Hepatocyte (in vitro differentiated cells): ENCODE measurements at regions not wholly inside any gene's neighbourhood (a gene's known extent, or its start where the extent isn't known, plus 50 kb on each side); places are given as distances from the start of the nearest gene placed in this dataset.
"Not testable (repeated sequence)": the region's sequence is repeated elsewhere in the genome, so short reads cannot be mapped to it uniquely, and the experiment has no call there.

Experiments used
- DNase-seq: peaks from one replicate; pipeline ENCODE4 v3.0.0-alpha.2; 2016; ENCODE audit warnings: low spot score
- H2AFZ ChIP-seq: fragments of 200-600 bp; sonication (generic); 2 replicates; pipeline ENCODE4 v1.6.0; 2016; ENCODE audit warnings: antibody characterized with exemption, mild to moderate bottlenecking
- H3K27ac ChIP-seq: fragments of 200-600 bp; sonication (generic); 2 replicates; pipeline ENCODE4 v1.5.1; 2016; ENCODE audit warnings: mild to moderate bottlenecking
- H3K27me3 ChIP-seq: fragments of 200-600 bp; sonication (generic); 2 replicates; pipeline ENCODE4 v1.6.1; 2016
- H3K36me3 ChIP-seq: fragments of 200-600 bp; sonication (generic); replicated peaks from 2 replicates; pipeline ENCODE4 v1.5.1; 2016; ENCODE audit warnings: low read depth; ENCODE audit not compliant: insufficient read depth
- H3K4me1 ChIP-seq: fragments of 200-600 bp; sonication (generic); 2 replicates; pipeline ENCODE4 v1.5.1; 2016; ENCODE audit warnings: mild to moderate bottlenecking, moderate library complexity; ENCODE audit not compliant: insufficient read depth
- H3K4me2 ChIP-seq: fragments of 200-600 bp; sonication (generic); 2 replicates; pipeline ENCODE4 v1.6.0; 2016
- H3K4me3 ChIP-seq: fragments of 200-600 bp; sonication (generic); 2 replicates; pipeline ENCODE4 v1.5.1; 2016; ENCODE audit warnings: mild to moderate bottlenecking
- H3K79me2 ChIP-seq: fragments of 200-600 bp; sonication (generic); 2 replicates; pipeline ENCODE4 v1.6.0; 2017; ENCODE audit warnings: mild to moderate bottlenecking
- H3K9me2 ChIP-seq: fragments of 200-600 bp; sonication (generic); replicated peaks from 2 replicates; pipeline ENCODE4 v1.6.0; 2017; ENCODE audit warnings: mild to moderate bottlenecking; ENCODE audit not compliant: insufficient read depth
- H3K9me3 ChIP-seq: fragments of 200-600 bp; sonication (generic); 2 replicates; pipeline ENCODE4 v1.5.1; 2016; ENCODE audit warnings: low read depth, mild to moderate bottlenecking
- H4K20me1 ChIP-seq: fragments of 200-600 bp; sonication (generic); 2 replicates; pipeline ENCODE4 v1.6.0; 2016; ENCODE audit warnings: mild to moderate bottlenecking; ENCODE audit not compliant: insufficient read depth, poor library complexity, severe bottlenecking
- EZH2 ChIP-seq: fragments of 200-600 bp; sonication (generic); IDR thresholded peaks from 2 replicates; pipeline ENCODE4 v1.6.1; 2016; ENCODE audit warnings: antibody characterized with exemption, mild to moderate bottlenecking, borderline replicate concordance
- EZH2phosphoT487 ChIP-seq: fragments of 200-600 bp; sonication (generic); IDR thresholded peaks from one replicate; pipeline ENCODE4 v1.6.1; 2018; ENCODE audit warnings: antibody characterized with exemption, mild to moderate bottlenecking, low read depth, moderate library complexity; ENCODE audit not compliant: unreplicated experiment, severe bottlenecking
- WGBS: methylation state at CpG from one replicate; pipeline ENCODE4 v1.1.6; 2016; ENCODE audit warnings: low lambda C conversion rate; ENCODE audit errors: missing lambda C conversion rate; 5-methylcytosine and 5-hydroxymethylcytosine counted together
- TF ChIP-seq, protein P1 (sequence below): fragments of 200-600 bp; sonication (generic); IDR thresholded peaks from 2 replicates; pipeline ENCODE4 v1.5.1; 2016; ENCODE audit warnings: antibody characterized with exemption, mild to moderate bottlenecking; ENCODE audit not compliant: poor library complexity

DNA sequence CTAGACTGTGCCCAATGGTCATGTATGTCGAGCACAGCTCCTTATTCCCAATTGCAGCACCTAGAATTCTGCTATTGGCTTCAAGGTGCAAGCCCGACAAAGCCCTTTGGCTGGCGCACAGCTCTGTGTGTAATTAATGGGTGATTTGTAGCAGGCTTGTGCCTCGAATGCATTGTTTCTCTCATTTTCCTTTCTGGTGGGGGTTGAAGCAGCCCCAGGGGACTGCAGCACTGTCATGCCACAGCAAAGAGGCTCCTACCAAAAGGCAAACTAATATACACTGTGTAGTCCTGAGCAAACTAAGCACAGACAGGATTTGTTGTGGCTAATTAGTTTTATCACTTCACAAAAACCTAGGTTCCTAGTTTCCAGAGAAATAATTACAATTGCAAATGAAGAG is 898.7 kb downstream of the UQCRFS1 start:
- Histone ChIP-seq H3K4me3 (no peak overlapping the region), H3K27ac (no peak overlapping the region), H3K4me1 (no peaks in the 10 kb centered on the region), H3K36me3 (no peaks in the 10 kb centered on the region), H4K20me1 (no peaks in the 10 kb centered on the region), H3K79me2 (no peaks in the 10 kb centered on the region), H3K4me2 (no peak overlapping the region), H3K9me3 (no peaks in the 10 kb centered on the region), H2AFZ (no peak overlapping the region), H3K9me2 (no peaks in the 10 kb centered on the region), H3K27me3 (no peaks in the 10 kb centered on the region)
- no peak for DNase-seq
- WGBS: 66% methylated on average over 4 of the region's 4 CpGs
- TF ChIP-seq EZH2 (no peak), EZH2phosphoT487 (no peak)
- TF ChIP-seq, protein P1, sequence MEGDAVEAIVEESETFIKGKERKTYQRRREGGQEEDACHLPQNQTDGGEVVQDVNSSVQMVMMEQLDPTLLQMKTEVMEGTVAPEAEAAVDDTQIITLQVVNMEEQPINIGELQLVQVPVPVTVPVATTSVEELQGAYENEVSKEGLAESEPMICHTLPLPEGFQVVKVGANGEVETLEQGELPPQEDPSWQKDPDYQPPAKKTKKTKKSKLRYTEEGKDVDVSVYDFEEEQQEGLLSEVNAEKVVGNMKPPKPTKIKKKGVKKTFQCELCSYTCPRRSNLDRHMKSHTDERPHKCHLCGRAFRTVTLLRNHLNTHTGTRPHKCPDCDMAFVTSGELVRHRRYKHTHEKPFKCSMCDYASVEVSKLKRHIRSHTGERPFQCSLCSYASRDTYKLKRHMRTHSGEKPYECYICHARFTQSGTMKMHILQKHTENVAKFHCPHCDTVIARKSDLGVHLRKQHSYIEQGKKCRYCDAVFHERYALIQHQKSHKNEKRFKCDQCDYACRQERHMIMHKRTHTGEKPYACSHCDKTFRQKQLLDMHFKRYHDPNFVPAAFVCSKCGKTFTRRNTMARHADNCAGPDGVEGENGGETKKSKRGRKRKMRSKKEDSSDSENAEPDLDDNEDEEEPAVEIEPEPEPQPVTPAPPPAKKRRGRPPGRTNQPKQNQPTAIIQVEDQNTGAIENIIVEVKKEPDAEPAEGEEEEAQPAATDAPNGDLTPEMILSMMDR: no peak

DNA sequence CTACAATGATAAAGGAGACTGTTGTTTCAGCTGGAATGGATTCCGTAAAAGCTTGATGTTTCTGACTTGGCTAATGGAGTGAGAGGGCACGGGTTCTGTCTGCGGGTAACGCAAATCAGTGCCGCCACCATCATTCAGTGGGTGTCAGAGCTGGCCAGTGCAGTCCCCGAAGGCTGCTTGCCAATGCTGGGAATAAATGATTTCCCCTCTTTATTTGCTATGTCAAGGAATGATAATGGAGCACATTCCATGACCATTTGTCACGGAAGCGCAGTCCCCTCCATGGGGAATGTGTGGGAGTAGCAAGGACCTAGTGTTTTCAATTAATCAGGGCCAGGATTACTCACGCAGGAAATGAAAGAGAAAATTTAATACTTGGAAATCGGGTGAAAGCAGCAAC is 899.3 kb downstream of the UQCRFS1 start:
- no peak overlapping the region for H3K4me2 ChIP-seq
- WGBS: 80% methylated on average over 10 of the region's 10 CpGs
- no peak for DNase-seq

DNA sequence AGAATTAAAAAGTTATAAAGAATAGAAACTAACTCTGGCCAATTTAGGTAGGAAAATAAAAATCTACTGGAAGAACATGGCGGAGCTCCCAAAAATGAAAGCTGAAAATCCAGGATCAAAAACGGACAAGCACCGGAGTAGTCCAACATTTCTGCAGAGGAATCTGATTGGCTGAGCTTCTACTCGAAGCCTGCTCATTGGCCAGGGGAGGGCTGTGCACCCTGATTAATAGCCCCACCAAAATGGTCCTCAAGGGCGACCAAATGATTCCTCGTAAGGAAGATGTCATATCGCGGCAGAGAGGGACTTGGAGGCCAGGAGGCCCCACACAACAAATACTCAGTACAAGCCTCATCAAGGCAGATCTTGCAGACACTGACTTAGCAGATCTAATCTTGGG is 900.7 kb downstream of the UQCRFS1 start:
- no peaks in the 10 kb centered on the region for H3K27me3 ChIP-seq
- 94% methylated on average over 8 of the region's 8 CpGs for WGBS

More for the DNA sequence above, 899.3 kb downstream of the UQCRFS1 start:
- Histone ChIP-seq H3K36me3 (no peaks in the 10 kb centered on the region), H3K9me3 (no peaks in the 10 kb centered on the region), H2AFZ (no peak overlapping the region), H3K27ac (no peak overlapping the region), H4K20me1 (no peaks in the 10 kb centered on the region), H3K27me3 (no peaks in the 10 kb centered on the region), H3K9me2 (no peaks in the 10 kb centered on the region), H3K4me3 (no peak overlapping the region), H3K79me2 (no peaks in the 10 kb centered on the region), H3K4me1 (no peaks in the 10 kb centered on the region)
- TF ChIP-seq EZH2phosphoT487 (no peak), EZH2 (no peak)
- TF ChIP-seq, protein P1: no peak

DNA sequence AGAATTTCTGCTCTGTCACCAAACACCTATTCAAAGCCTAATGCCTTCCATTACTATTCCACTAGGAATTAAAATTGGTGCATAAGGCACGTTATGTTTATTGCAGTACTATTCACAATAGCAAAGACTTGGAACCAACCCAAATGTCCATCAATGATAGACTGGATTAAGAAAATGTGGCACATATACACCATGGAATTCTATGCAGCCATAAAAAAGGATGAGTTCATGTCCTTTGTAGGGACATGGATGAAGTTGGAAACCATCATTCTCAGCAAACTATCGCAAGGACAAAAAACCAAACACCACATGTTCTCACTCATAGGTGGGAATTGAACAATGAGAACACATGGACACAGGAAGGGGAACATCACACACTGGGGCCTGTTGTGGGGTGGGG is 902.1 kb downstream of the UQCRFS1 start:
- H3K27ac ChIP-seq, H3K4me2 ChIP-seq, H4K20me1 ChIP-seq, H3K79me2 ChIP-seq, H3K9me3 ChIP-seq, H3K27me3 ChIP-seq, H3K36me3 ChIP-seq, H2AFZ ChIP-seq, H3K9me2 ChIP-seq, H3K4me1 ChIP-seq, H3K4me3 ChIP-seq, DNase-seq: not testable (repeated sequence)
- WGBS: 84% methylated on average over 2 of the region's 2 CpGs

More for the DNA sequence above, 900.7 kb downstream of the UQCRFS1 start:
- H3K4me1 ChIP-seq: no peaks in the 10 kb centered on the region
- H3K27ac ChIP-seq: no peak overlapping the region
- H3K79me2 ChIP-seq: no peaks in the 10 kb centered on the region
- H3K9me2 ChIP-seq: no peaks in the 10 kb centered on the region
- no peaks in the 10 kb centered on the region for H3K9me3 ChIP-seq
- H3K36me3 ChIP-seq: no peaks in the 10 kb centered on the region
- no peaks in the 10 kb centered on the region for H4K20me1 ChIP-seq
- no peak overlapping the region for H3K4me2 ChIP-seq
- DNase-seq: no peak
- no peak overlapping the region for H3K4me3 ChIP-seq
- TF ChIP-seq, protein P1: no peak
- TF ChIP-seq EZH2: no peak
- TF ChIP-seq EZH2phosphoT487: no peak
- no peak overlapping the region for H2AFZ ChIP-seq
